Stomach (tissue), 8 donors: ENCODE measurements at regions not wholly inside any gene's neighbourhood (a gene's known extent, or its start where the extent isn't known, plus 50 kb on each side); places are given as distances from the start of the nearest gene placed in this dataset.
"Not testable (repeated sequence)": the region's sequence is repeated elsewhere in the genome, so short reads cannot be mapped to it uniquely, and the experiment has no call there.

Source experiments
- DNase-seq, 2 donors: peaks; one replicate each; pipeline versions ENCODE4 v3.0.0 to v3.0.0-alpha.2; 2013 to 2019
- H3K27ac ChIP-seq, 5 donors: fragments of 200-600 bp in 4 of 5; sonication (generic) in 4 of 5; one replicate each; pipeline ENCODE4 v1.5.1; 2013 to 2019; ENCODE audit warnings: mild to moderate bottlenecking in 1 of 5, moderate library complexity in 1 of 5
- H3K27me3 ChIP-seq, 3 donors: fragments of 200-600 bp; sonication (generic); one replicate each; pipeline ENCODE4 v1.5.1; 2017 to 2019; ENCODE audit warnings: mixed run types in 1 of 3
- H3K36me3 ChIP-seq, 4 donors: fragments of 200-600 bp; sonication (generic); 1 replicate in 3 of 4; 2 replicates in 1 of 4; pipeline ENCODE4 v1.5.1; 2016 to 2019
- H3K4me1 ChIP-seq, 4 donors: fragments of 200-600 bp; sonication (generic); one replicate each; pipeline ENCODE4 v1.5.1; 2016 to 2019
- H3K4me3 ChIP-seq, 4 donors: fragments of 200-600 bp; sonication (generic) in 3 of 4; one replicate each; pipeline ENCODE4 v1.5.1; 2016 to 2019; ENCODE audit warnings: mild to moderate bottlenecking in 1 of 4
- H3K9me3 ChIP-seq, 4 donors: fragments of 200-600 bp; sonication (generic); one replicate each; pipeline ENCODE4 v1.5.1; 2016 to 2019
- EP300 ChIP-seq: sonication (generic); formaldehyde crosslinking; IDR thresholded peaks from one replicate; pipeline ENCODE4 v1.6.1; 2017; ENCODE audit warnings: antibody characterized with exemption
- POLR2A ChIP-seq, 4 donors: fragments of 450-650 bp; IDR thresholded peaks; one replicate each; pipeline ENCODE4 v1.6.1; 2016; ENCODE audit warnings: antibody characterized with exemption in 4 of 4, control low read depth in 2 of 4, mild to moderate bottlenecking in 1 of 4, moderate library complexity in 1 of 4
- POLR2AphosphoS5 ChIP-seq, 3 donors: sonication (generic); formaldehyde crosslinking; IDR thresholded peaks; one replicate each; pipeline ENCODE4 v1.6.1; 2016; ENCODE audit warnings: antibody characterized with exemption in 3 of 3
- WGBS, 5 donors: extraction: QIAGEN DNeasy Blood & Tissue Kit in 3 of 5; methylation state at CpG; one replicate each; pipeline versions ENCODE4 v1.1.5 to v1.1.7; 2013 to 2018; 5-methylcytosine and 5-hydroxymethylcytosine counted together
- intact Hi-C: fragments of 100-400 bp; cut with DNase I; formaldehyde crosslinking; loops from one replicate; pipeline ENCODE4 v1.15.1; 2023; ENCODE audit warnings: low total_unique reads
- TF ChIP-seq, protein P1 (sequence below), 7 experiments: fragments of 450-650 bp in 4 of 7; fragments of 200-600 bp in 3 of 7; sonication (generic) in 3 of 7; IDR thresholded peaks; one replicate each; pipeline ENCODE4 v1.5.1; 2016 to 2019; ENCODE audit warnings: antibody characterized with exemption in 7 of 7, control low read depth in 2 of 7, mild to moderate bottlenecking in 1 of 7
- donor health status: healthy with polysubstance abuse.
- donor health status: Bipolar disorder and iron deficiency.
- donor health status: healthy.

DNA sequence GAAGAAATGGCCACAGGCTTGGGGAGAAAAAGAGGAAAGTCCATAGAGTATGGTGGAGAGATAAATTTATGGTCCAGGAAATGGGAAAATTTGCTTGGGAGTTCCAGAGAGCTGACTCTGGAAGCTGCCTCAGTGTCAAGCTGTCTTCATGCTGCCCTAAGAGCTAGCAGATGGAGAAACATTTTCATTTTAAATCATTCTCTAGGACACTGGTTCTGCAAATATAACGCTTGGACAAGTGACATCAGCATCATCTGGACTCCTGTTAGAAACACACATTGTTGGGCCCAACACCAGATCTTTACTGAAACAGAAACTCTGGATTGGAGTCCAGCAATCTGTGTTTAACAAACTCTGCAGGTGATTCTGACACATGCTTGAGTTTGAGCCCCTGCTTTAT lies 592.0 kb upstream of the KLF12 start:
- TF ChIP-seq EP300: no peak
- TF ChIP-seq, protein P1, sequence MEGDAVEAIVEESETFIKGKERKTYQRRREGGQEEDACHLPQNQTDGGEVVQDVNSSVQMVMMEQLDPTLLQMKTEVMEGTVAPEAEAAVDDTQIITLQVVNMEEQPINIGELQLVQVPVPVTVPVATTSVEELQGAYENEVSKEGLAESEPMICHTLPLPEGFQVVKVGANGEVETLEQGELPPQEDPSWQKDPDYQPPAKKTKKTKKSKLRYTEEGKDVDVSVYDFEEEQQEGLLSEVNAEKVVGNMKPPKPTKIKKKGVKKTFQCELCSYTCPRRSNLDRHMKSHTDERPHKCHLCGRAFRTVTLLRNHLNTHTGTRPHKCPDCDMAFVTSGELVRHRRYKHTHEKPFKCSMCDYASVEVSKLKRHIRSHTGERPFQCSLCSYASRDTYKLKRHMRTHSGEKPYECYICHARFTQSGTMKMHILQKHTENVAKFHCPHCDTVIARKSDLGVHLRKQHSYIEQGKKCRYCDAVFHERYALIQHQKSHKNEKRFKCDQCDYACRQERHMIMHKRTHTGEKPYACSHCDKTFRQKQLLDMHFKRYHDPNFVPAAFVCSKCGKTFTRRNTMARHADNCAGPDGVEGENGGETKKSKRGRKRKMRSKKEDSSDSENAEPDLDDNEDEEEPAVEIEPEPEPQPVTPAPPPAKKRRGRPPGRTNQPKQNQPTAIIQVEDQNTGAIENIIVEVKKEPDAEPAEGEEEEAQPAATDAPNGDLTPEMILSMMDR (IDR thresholded peaks at IDR 0.05): no peak
- no peak for TF ChIP-seq POLR2A (IDR thresholded peaks at IDR 0.05)
- no peak for TF ChIP-seq POLR2AphosphoS5 (IDR thresholded peaks at IDR 0.05)
- 75 to 91% (median 84%) methylated on average over 1 of the region's 1 CpG for WGBS, 5 donors
- Histone ChIP-seq H3K27me3 (no peaks in the 10 kb centered on the region), H3K4me3 (no peak overlapping the region), H3K4me1 (no peaks in the 10 kb centered on the region), H3K27ac (no peak overlapping the region), H3K36me3 (no peaks in the 10 kb centered on the region), H3K9me3 (no peaks in the 10 kb centered on the region)
- intact Hi-C loops: no loop called here
- DNase-seq: no peak

DNA sequence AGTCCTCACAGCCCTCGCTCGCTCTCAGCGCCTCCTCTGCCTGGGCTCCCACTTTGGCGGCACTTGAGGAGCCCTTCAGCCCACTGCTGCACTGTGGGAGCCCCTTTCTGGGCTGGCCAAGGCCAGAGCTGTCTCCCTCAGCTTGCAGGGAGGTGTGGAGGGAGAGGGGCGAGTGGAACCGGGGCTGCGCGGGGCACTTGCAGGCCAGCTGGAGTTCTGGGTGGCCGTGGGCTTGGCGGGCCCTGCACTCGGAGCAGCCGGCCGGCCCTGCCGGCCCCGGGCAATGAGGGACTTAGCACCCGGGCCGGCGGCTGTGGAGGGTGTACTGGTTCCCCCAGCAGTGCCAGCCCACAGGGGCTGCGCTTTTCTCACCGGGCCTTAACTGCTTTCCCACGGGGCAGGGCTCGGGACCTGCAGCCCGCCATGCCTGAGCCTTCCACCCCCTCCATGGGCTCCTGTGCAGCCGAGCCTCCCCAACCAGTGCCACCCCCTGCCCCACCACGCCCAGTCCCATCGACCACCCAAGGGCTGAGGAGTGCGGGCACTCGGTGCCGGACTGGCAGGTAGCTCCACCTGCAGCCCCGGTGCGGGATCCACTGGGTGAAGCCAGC lies 584.1 kb upstream of the KLF12 start:
- H3K4me3 ChIP-seq, intact Hi-C loops, H3K27me3 ChIP-seq, DNase-seq, H3K36me3 ChIP-seq, H3K27ac ChIP-seq, H3K9me3 ChIP-seq, H3K4me1 ChIP-seq: not testable (repeated sequence)
- 95 to 98% (median 96%) methylated on average over 6 to 31 of the region's 31 CpGs for WGBS, 5 donors

DNA sequence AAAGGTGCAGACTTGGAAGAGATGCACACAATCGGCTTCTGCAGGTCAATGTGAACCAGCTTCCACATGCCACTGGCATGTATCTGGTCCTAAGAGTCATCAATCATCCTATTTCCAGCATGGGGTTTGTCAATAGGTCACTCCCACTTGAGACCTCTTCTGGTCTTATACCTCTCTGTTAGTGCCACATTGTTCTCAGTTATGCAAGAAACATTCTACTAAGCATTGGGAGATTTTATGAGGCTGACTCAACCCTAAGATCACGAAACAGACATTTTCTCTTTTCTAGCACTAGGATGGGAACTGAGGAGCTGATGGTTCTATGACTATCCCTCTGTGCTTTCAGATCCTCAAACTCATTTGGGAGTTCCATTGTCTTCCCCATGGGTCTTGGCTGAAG lies 581.5 kb upstream of the KLF12 start:
- intact Hi-C loops: no loop called here
- Histone ChIP-seq H3K27ac (no peak overlapping the region), H3K27me3 (no peaks in the 10 kb centered on the region), H3K9me3 (peaks cover 0 to 7% (median 4%) of the 10 kb centered on the region in 4 donors), H3K4me1 (no peaks in the 10 kb centered on the region), H3K4me3 (no peak overlapping the region), H3K36me3 (no peaks in the 10 kb centered on the region)
- TF ChIP-seq, protein P1 (IDR thresholded peaks at IDR 0.05): no peak
- no peak for TF ChIP-seq EP300
- TF ChIP-seq POLR2A (IDR thresholded peaks at IDR 0.05): no peak
- TF ChIP-seq POLR2AphosphoS5 (IDR thresholded peaks at IDR 0.05): no peak
- WGBS, 5 donors: 71 to 88% (median 74%) methylated on average over 2 of the region's 2 CpGs
- no peak for DNase-seq

DNA sequence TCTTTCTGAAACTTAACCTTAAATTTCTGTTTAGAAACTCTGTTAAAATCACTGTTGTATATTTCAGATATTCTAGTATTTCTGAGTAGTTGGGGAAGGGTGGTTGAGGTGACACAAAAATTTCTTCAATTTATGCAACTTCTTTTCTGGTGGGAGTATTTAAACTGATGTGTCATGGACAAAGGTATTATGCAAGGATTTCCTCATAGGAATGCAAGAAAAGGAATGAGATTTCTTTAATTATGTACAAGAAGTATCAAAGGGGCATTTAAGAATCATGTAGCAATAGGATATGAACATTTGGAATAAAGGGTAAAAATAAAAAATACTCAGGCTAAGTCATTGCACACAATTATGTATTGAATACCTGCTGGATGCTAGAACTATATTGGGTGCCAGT lies 575.8 kb upstream of the KLF12 start:
- H3K9me3 ChIP-seq: no peaks in the 10 kb centered on the region
- DNase-seq: no peak
- no peak overlapping the region for H3K4me3 ChIP-seq
- no peaks in the 10 kb centered on the region for H3K27me3 ChIP-seq
- intact Hi-C loops: no loop called here
- no peaks in the 10 kb centered on the region for H3K36me3 ChIP-seq
- no peaks in the 10 kb centered on the region for H3K4me1 ChIP-seq
- TF ChIP-seq, protein P1 (IDR thresholded peaks at IDR 0.05): no peak
- no peak for TF ChIP-seq POLR2A (IDR thresholded peaks at IDR 0.05)
- TF ChIP-seq POLR2AphosphoS5 (IDR thresholded peaks at IDR 0.05): no peak
- TF ChIP-seq EP300: no peak
- no peak overlapping the region for H3K27ac ChIP-seq

DNA sequence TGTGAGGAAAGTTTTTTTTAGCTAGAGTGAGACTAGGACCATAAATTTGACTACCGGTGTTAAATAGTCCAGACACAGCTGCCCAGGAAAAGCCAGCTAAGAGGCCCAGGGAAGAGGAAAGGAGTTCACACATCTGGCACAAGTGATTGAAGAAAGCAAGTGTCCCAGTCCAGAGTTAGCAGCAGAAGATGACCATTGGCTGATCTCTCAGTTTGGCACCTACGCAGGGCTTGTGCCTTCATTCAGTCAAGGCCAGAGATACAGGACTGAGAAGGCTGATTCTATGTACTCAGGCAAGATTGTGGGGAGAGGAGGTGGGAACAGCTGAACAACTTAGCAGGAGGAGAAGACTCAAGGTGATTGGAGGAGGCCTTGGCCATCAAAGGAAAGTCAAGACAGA lies 575.0 kb upstream of the KLF12 start:
- H3K4me1 ChIP-seq: no peaks in the 10 kb centered on the region
- no peak for TF ChIP-seq POLR2AphosphoS5 (IDR thresholded peaks at IDR 0.05)
- TF ChIP-seq, protein P1 (IDR thresholded peaks at IDR 0.05): no peak
- no peak for TF ChIP-seq POLR2A (IDR thresholded peaks at IDR 0.05)
- no peak for TF ChIP-seq EP300
- no peak for DNase-seq
- 79 to 91% (median 88%) methylated on average over 2 of the region's 2 CpGs for WGBS, 5 donors
- no peak overlapping the region for H3K27ac ChIP-seq
- intact Hi-C loops: no loop called here
- no peaks in the 10 kb centered on the region for H3K36me3 ChIP-seq
- no peak overlapping the region for H3K4me3 ChIP-seq
- H3K9me3 ChIP-seq: no peaks in the 10 kb centered on the region
- no peaks in the 10 kb centered on the region for H3K27me3 ChIP-seq
